ENCODE measurements at regions not wholly inside any gene's neighbourhood (a gene's known extent, or its start where the extent isn't known, plus 50 kb on each side); places are given as distances from the start of the nearest gene placed in this dataset.
"Not testable (repeated sequence)": the region's sequence is repeated elsewhere in the genome, so short reads cannot be mapped to it uniquely, and the experiment has no call there.

DNA sequence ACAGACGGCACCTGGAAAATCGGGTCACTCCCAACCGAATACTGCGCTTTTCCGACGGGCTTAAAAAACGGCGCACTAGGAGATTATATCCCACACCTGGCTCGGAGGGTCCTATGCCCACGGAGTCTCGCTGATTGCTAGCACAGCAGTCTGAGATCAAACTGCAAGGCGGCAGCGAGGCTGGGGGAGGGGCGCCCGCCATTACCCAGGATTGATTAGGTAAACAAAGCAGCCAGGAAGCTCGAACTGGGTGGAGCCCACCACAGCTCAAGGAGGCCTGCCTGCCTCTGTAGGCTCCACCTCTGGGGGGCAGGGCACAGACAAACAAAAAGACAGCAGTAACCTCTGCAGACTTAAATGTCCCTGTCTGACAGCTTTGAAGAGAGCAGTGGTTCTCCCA, 64.5 kb downstream of the SLC30A10 start:
- not testable (repeated sequence) for DNase-seq (ENCODE audit: low read depth)

DNA sequence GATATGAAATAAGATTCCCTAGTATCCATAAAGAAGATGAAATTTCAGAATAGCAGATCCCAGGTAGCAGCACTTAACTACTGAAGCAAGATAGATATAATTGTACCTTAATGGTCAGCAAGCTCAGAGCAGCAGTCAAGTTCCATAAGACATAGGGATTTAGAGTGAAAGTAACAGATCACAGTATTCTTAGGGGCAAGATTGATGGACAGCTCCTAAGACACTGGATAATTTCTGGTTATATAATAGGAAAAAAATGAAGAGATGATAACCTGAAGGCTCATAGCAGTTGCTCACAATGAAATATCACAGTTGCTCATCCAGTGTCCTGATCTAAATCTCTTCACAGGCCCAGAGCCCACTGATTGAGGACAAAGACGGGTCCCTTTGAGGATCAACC, 66.0 kb downstream of the SLC30A10 start:
- DNase-seq (ENCODE audit: low read depth): no peak

DNA sequence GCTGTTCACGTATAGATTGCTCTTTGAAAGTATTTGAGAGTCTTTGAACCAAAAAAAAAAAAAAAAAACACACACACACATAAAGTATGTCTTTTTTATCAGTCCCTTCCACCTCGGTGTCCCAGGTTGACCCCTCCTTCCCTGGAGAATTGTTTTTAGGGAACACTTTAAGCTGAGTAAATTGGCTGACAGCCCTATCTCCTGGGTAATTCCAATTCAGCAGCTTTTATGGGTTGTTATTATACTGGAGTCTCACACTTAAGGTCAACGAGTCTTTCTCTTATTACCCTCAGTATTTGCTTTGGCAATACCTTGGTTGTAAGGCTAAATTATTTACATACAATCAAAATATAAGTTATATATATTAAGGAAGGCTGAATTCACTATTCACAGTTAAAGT, 69.4 kb downstream of the SLC30A10 start:
- DNase-seq (ENCODE audit: low read depth): no peak

DNA sequence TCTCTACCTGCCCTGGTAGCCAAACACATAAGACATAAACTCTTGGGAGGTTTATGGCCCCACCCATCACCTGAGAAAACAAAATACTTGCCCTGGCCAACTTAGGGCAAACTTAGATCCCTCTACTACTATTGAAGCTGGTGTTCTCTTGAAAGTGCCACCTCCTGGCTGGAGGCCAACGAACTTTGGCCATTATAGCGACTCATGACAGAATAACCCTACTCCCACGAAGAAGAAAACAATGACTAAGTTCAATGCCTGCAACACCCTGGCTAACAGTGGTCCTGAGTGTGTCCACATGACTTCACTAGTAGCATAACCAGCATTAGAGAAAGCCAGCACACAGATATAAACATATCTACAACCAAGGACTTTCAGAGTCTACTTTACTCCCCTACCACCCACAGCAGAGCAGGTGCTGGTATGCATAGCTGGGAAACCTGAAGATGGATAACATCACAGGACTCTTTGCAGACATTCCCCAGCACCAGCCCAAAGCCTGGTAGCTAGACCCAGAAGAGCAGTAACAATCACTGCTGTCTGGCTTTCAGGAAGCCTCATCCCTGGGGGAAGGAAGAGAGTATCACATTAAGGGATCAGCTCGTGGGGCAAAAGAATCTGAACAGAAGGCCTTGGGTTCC, 81.0 kb downstream of the SLC30A10 start:
- no peak for DNase-seq (ENCODE audit: low read depth)

DNA sequence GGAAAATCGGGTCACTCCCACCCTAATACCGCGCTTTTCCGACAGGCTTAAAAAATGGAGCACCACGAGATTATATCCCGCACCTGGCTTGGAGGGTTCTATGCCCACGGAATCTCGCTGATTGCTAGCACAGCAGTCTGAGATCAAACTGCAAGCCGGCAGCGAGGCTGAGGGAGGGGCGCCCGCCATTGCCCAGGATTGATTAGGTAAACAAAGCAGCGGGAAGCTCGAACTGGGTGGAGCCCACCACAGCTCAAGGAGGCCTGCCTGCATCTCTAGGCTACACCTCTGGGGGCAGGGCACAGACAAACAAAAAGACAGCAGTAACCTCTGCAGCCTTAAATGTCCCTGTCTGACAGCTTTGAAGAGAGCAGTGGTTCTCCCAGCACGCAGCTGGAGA, 88.8 kb downstream of the SLC30A10 start:
- DNase-seq (ENCODE audit: low read depth): not testable (repeated sequence)

DNA sequence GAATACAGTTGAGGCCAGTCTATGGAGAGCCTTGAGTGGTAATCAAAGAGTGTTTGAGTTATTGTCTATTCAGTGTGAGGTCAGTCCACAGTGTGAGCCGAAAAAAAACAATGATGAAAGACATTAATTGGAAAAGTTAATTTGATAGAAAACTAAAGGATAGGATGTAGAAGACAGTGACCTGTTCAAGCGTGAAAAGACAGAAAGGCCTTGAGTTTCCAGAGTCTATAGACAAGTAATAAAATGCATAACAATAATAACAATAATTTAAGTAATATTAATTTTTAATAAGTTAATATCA, 90.4 kb downstream of the SLC30A10 start:
- DNase-seq (ENCODE audit: low read depth): no peak

DNA sequence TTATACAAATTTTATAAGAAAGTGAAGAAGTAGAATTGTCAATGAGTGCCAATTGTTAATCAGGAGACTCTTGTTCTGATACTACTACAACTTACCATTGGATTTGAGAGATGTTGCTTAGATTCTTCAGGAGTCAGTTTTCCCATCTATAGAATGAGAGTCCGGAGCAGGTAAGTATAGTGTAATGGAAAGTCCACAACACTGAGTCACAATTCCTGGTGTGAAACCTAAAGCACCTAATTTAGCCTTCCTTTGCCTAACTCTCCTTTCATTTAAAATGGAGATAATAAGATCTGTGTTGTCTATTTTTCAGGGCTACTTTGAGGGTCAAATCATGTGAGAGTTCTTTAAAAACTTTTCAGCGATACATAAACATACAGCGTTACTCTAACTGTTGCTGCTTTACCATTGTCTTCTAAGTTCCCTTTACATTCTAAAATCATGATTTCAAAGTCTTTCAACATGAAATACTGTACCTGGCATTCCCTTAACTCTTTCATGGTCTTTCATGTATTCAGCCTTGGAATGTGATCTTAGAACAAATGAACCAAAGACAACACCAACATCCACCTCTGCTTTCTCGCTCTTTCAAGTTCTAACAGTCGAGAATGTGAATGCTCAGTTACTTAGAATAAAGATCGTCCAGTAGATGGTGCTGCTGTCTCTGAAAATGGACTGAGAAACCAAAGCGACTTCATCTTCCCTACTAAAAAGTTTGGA, 90.9 kb downstream of the SLC30A10 start:
- peak; percentile 22 for DNase-seq (ENCODE audit: low read depth)

DNA sequence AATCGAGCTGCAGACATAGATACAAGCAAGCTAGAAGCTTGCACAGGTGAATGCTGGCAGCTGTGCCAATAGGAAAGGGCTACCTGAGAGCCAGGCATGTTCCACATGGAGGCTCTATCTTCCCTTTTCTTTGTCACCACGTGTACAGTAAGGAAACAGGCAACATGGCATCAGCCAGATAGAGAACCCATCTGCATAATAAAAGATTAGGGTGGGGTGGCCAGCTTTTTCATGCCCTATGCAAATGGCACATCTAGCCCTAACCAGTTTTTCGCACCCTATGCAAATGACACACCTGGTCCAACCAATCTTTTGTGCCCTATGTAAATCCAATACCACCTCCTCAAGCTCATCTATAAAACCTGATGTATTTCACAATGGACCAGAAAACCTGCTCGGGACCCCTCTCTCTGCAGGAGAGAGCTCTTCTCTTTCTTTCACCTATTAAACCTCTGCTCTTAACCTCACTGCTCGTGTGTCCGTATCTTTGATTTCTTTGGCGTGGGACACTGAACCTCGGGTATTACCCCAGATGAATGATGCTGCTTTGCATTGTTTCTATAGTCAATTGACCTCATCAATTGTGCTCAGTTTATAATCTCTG, 93.9 kb downstream of the SLC30A10 start:
- no peak for DNase-seq (ENCODE audit: low read depth)

DNA sequence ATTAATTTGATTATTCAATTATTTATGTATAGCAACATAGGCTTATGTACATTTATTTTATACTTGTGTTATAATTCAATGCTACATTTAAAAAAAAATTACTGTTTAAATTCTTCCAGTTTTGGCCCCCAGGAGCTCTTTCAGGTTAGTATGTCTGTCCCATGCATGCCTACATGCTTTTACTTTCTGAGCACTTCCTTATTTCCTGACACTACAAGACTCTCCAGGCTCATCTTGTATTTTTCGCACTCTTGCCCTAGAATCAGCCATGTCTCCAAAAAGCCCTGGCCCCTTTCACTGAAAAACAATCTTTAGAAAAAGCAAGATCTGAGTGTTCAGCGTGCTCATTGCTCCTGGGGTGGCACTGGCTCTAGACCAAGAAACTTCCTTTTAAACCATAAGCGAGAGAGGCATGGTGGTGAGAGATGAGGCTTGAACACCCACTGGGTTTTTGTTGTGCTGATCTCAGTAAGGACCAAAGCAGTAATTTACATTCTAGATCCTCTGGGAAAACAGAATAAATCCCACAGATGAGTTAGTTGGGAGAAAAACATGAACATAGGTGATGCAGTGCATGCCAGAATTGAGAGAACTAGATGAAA, 95.0 kb downstream of the SLC30A10 start:
- DNase-seq (ENCODE audit: low read depth): no peak

DNA sequence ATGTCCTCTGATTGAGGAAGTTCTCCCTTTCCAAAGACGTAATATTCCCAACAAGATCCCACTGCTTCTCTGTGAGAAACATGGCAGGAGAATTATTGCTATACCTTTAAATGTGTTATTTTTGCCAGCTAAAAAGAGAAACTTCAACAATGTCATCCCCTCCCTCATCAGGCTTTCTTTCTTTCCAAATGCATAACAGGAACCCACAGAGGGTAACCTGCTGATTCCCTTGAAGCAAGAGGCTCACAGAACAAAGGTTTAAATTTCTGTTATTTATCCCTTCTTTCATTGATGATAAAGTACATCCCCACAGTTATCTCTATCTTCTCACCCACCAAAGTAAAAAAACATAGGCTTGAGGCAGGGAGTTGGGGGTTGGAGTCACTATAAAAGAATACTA, 102.1 kb downstream of the SLC30A10 start:
- DNase-seq (ENCODE audit: low read depth): no peak

DNA sequence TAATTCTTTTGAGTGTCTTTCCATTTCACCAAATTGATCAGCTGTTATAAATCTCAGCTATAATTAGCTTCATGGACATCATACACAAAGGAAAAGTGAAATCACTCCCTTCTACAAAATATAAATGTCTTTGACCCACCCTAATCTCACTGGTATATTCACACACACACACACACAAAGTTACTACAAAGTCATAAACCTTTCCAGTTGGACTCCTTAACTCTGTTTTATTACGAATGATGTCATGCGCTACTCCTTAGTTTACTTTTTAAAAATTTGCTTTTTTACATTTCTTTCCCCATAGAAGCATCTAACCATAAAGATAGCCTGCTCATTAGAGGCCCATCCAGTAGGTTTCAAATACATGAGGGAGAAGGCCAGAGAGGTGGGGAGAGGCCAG, 103.0 kb downstream of the SLC30A10 start:
- DNase-seq (ENCODE audit: low read depth): no peak

DNA sequence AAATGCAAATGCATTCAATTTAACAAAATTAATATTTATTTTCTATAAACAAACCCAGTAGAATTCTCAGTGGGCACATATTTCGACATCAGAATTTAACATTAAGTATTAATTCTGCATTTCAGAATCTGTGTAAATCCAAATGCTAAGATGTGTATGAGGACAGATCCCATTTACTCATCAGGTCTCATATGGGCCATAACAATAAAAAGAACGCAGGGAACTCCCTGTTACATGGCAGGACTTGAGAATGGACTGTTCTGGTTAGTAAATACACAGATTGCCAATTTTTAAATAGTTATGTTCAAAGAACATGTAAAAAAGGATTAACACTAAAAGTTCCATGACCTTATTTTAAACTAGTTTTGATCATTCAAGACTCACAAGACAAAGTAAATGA, 104.0 kb downstream of the SLC30A10 start:
- DNase-seq (ENCODE audit: low read depth): no peak

DNA sequence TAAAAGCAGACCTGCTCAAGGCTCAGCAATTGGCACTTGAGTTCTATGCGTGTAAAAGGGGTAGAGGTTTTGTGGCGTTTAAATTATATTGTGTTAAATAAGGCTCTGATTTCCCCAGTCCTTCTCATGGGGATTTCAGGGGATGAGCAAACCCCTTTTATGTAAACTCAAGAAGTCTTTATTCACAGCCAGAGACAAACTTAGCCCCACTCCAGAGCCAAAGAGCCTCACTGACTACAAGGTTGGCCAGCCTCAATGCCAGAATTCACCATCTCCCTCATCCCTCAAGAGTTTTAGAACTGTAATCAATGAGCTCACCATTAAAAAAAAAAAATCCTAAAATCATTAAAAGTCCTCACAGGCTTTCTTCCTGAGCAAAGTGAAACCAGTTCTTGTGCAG, 107.8 kb downstream of the SLC30A10 start:
- DNase-seq (ENCODE audit: low read depth): no peak

DNA sequence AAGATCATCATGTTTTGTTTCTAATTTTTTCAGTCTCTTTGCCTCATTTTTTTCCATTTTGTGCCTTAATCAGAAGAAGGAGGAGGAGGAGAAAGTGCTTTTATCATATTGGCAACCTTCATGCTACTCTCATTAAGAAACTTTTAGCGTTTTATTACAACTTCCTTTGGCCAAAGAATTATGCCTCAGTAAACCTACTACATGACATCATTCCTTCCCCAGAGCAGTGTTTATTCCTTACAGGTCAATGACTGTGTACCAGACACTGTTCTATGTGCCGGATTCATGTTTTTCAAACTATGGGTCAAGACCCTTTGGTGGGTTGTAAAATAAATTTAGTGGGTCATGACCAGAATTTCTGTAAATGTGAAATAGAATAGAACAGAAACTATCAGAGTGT, 110.4 kb downstream of the SLC30A10 start:
- no peak for DNase-seq (ENCODE audit: low read depth)

DNA sequence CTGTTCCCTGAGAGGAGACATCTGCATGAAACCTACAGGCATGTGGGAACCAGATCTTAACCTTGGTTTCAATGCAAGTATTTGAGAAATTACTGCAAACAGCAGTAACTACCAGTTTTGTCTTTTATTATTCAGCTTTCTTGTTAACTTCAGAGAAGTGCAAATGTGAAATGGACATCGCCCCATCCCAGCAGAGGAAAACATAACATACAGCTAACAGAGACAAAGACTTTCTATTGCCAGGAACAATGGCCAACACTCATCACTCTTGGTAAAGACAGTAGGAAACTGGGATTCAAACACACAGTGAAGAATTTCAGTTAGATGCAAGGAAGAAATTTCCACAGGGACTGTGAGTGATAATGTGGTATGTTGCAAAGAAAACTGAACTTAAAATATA, 115.1 kb downstream of the SLC30A10 start:
- no peak for DNase-seq (ENCODE audit: low read depth)

DNA sequence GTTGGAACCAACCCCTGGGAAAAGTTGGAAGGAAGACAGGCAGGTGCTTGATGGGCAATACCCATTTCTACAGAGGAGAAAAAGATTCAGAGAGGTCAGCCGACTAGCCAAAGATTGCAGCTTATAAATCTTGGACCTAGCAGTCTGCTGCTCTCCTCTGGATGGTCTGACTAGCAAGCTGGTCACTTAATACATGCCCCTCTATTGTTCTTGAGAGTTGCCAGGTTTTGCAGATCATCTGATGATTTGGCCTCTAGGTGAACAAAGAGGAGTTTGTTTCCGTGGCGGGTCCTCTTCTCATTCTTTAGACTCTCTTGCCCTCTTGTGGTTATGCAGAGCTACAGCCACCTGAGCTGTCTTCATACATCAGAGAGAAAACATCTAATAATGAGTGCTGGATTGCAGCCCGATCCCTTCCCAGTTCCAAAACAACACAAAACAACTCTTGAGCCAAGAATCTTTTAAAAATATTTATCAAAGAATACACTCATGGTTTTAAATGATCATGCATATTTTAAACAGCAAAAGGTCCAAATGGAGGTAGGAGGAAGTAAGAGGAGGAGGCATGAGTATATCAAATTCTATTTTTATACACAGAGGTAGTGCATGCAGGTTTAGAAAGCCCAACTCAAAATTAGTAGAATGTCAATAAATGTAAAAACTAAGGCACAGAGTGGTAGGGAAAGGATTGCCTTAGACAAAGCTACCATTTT, 115.7 kb downstream of the SLC30A10 start:
- peak; percentile 63 for DNase-seq (ENCODE audit: low read depth)

DNA sequence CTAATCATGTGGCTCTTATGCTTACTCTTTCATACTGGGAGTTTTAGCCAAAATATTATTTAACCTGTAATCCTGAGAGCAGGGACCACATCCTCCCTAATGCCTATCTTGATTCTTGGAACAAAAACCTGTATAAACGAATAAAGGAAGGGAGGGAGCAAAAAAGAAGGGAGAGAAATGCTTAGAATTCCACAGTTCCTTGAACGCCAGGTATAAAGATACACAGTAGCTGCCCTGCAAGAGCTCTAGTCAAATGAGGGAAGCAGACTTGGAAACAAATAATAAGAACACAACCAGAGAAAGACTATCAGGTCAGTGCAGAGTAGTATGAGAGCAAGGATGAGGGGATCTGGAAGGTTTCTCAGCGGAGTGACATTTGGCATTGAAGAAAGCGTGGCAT, 116.3 kb downstream of the SLC30A10 start:
- DNase-seq (ENCODE audit: low read depth): no peak

DNA sequence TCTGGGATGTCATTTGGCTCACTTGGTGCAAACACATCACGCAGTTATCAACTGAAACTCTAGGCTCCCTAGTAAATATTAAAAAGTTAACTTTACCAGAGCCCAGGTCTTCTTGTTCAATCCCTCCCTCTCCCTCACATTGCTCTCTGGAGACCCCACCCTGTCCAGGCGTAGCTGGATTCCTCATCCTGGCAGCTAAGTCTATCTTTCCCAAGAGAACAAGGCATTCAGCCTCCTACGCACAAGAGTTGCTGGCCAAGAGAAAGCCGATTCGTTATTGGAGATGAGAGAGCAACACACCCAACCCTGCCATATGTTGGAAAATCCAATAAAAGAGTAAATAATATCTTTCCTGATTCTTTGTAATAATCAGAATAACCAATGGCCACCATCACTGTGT, 117.9 kb downstream of the SLC30A10 start:
- DNase-seq (ENCODE audit: low read depth): no peak

DNA sequence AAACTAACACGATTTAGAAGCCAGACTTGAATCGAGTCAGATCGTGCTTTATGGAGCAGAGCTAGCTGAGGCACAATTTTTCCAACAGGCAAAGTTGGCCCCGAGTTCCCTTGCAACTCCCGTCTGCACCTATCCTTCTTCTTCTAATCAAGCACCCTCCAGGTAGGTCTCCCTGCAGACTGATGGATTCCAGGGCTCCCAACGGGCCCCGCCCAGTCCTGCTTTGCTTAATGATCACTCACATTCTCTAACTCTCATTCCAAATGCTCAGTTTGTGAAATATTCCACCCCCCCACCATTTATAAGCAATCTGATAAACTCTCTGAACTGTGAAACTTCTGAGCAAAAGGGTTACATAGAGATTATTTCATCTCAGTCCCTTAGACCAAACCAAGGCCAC, 119.6 kb downstream of the SLC30A10 start:
- DNase-seq (ENCODE audit: low read depth): no peak

DNA sequence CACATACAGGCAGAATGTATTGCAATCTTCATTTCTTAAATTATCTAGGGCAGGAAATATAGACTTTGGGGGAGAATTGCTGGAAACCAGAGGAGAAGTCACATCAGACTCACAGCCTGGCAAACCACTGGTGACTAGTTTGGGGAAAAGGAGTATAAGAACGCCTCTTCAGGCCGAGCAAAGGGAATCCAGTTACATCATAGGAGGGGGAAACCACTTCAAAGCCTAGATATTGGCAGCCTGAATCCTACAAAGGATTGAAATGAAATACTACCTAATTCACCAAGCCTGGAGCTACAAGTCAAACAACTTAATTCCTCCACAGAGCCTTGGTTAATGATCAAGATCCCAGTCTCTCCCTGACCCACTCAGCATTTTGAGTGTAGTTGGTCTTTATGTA, 121.7 kb downstream of the SLC30A10 start:
- DNase-seq (ENCODE audit: low read depth): no peak

DNA sequence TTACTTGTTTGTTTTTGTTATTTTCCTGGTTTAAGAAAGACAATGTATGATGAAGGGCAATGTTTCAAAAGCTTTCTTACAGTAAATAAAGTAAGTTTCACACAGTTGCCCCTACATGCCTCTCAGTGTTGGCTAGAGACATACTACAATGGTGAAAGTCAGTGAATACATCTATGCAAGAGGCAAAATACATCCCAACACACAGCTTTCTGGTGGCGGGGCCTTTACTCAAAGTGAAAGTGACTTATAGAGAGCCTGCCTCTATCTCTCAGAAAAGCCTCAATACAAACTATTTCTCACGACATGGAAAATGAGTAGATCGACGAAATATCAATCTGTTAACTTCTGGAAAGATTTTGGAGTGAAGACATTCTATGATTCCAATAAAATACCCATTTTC, 122.3 kb downstream of the SLC30A10 start:
- DNase-seq (ENCODE audit: low read depth): no peak

DNA sequence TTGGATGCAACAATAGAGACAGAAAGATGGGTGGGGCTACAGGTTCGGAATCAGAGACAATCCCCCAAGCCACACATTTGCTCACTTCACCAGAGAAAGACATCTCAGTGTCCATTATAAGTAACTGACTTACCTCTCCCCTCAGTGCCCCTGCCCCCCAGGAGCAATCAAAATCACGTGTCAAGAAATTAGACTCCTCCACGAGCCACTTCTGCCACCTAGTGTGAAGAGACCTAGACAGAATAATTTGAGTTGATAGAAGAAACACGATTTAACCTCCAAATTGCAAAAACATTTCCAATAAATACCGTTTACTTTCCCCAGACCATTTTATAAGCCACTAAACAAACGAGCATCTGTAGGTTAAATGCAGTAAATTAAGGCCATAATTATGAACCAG, 123.2 kb downstream of the SLC30A10 start:
- DNase-seq (ENCODE audit: low read depth): no peak

Measured in non-pigmented ciliary epithelial cell (primary cell).